ENCODE measurements at regions not wholly inside any gene's neighbourhood (a gene's known extent, or its start where the extent isn't known, plus 50 kb on each side); places are given as distances from the start of the nearest gene placed in this dataset.
"Not testable (repeated sequence)": the region's sequence is repeated elsewhere in the genome, so short reads cannot be mapped to it uniquely, and the experiment has no call there.

DNA sequence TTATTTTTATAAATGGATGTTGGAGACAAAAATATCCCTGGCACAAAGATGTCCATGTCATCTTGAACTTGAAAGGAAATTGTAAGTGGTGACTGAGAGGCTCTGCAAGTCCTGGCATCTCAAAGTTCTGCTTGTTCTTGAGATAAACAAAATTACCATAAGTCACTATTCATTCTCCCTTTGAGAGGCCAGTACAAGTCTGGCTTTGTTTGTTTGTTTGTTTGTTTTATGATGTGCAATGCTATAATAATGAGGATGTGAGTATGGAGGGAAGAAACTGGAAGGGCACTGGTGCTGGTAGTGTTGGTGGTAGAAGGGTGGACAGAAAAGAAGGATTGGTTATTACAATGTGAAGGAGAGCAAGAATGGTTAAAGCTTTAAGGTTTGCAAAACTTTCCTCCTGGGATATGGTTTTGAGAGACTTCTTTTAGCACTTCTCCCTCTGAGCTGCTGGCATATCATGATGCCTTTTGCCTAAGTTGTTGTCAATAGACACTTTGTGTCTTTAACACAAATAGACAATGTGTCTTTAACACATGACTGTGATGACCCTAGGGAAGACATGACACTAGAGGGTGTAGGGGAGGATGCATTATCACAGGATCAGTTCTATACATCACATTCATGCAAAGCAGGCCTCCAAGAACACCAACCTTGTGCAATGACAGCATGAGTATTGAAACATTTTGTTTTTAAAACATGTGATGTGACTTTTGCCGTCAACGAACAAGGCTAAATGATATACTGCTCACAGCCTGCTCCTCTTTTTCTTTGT lies 880.5 kb upstream of the GOT2 start:
- no peak overlapping the region for H3K4me3 ChIP-seq (ENCODE audit: low read depth, low read length)
- TF ChIP-seq, protein P1, sequence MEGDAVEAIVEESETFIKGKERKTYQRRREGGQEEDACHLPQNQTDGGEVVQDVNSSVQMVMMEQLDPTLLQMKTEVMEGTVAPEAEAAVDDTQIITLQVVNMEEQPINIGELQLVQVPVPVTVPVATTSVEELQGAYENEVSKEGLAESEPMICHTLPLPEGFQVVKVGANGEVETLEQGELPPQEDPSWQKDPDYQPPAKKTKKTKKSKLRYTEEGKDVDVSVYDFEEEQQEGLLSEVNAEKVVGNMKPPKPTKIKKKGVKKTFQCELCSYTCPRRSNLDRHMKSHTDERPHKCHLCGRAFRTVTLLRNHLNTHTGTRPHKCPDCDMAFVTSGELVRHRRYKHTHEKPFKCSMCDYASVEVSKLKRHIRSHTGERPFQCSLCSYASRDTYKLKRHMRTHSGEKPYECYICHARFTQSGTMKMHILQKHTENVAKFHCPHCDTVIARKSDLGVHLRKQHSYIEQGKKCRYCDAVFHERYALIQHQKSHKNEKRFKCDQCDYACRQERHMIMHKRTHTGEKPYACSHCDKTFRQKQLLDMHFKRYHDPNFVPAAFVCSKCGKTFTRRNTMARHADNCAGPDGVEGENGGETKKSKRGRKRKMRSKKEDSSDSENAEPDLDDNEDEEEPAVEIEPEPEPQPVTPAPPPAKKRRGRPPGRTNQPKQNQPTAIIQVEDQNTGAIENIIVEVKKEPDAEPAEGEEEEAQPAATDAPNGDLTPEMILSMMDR (IDR thresholded peaks at IDR 0.05; ENCODE audit: borderline replicate concordance, insufficient read depth, low read depth, low read length), result no peak

DNA sequence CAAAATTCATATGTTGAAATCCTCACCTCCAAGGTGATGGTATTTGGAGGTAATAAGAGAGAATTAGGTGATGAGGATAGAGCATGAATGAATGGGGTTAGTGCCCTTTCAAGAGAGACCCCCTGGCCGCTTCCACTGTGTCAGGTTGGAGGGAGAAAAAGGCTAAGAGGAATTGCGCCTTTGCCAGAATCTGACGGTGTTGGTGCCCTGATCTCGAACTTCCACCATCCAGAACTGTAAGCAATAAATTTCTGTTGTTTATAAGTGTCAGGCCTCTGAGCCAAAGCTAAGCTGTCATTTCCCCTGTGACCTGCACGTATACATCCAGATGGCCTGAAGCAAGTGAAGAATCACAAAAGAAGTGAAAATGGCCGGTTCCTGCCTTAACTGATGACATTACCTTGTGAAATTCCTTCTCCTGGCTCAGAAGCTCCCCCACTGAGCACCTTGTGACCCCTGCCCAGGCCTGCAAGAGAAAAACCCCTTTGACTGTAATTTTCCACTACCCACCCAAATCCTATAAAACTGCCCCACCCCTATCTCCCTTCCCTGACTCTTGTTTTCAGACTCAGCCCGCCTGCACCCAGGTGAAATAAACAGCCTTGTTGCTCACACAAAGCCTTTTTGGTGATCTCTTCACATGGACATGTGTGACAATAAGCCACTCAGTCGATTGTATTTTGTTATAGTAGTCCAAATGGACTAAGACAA lies 878.9 kb upstream of the GOT2 start:
- not testable (repeated sequence) for H3K4me3 ChIP-seq (ENCODE audit: low read depth, low read length)

DNA sequence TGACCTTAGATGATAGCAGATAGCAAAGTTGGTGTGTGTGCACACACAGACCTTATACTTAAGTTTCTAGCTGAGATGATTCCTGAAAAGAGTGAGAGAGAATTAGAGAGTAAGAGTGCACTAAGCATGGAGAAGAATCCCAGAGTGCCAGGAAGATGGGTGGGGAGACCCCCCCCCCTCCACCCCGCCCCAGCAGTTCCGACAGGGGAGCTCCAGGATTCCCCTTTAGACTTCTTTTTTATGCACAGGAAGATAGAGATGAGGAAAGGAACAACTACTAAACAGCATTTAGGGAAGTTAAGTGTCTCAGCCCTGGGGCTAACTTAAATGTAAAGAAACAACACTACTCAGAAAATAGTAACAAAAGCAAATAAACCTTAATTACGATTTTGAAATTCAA lies 878.0 kb upstream of the GOT2 start:
- H3K4me3 ChIP-seq (ENCODE audit: low read depth, low read length), result no peak overlapping the region
- TF ChIP-seq, protein P1 (IDR thresholded peaks at IDR 0.05; ENCODE audit: borderline replicate concordance, insufficient read depth, low read depth, low read length), result no peak

DNA sequence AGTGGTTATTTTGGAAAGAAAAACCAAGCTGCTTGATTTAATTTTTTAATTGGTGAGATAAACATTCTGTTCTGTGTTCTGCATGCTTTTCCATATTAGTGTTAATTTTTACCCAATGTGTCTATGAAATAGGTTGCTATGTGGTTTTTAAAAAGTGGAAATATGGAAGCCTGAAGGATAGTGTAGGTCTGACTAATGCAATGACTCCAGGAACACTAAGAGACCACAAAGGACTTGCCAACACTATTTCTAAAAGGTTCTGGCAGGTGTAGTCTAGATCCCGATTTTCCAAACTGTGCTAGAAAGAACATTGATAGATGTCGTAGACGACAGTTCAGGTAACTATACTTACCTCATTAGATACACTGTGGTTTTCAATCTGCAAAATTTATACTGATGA lies 877.4 kb upstream of the GOT2 start:
- TF ChIP-seq, protein P1 (IDR thresholded peaks at IDR 0.05; ENCODE audit: borderline replicate concordance, insufficient read depth, low read depth, low read length), result no peak
- H3K4me3 ChIP-seq (ENCODE audit: low read depth, low read length), result no peak overlapping the region

DNA sequence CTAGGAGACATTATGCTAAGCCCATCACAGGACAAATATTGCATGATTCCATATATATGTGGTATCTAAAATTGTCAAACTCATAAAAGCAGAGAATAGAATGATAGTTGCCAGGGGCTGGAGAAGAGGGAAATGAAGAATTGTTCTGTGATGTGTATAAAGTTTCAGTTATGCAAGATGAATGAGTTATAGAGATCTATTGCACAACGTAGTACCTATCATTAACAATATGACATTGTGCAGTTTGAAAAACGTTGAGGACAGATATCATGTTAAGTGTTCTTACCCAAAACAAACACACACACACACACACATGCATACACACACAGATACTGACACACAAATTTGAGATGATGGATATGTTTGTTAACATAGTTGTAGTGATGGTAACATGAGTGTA lies 871.6 kb upstream of the GOT2 start:
- H3K4me3 ChIP-seq (ENCODE audit: low read depth, low read length), result no peak overlapping the region
- TF ChIP-seq, protein P1 (IDR thresholded peaks at IDR 0.05; ENCODE audit: borderline replicate concordance, insufficient read depth, low read depth, low read length), result no peak

DNA sequence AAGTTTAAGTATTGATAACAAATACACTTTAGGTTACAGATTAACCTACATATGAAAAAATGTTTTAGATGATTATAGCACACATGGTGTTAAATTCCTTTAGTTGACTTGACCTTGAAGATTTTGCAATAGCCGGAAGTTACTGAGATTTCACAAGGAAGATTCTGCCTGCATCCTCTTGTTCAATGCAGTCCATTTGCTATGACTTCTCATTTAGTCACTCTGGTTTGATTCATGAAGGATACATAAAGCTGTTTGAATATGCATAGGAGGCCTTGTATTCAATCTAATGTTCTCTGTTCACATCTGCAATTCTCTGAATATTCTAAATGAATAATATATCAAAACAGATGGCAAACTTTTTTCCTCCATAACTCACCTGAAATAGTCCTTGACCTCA lies 870.2 kb upstream of the GOT2 start:
- TF ChIP-seq, protein P1 (IDR thresholded peaks at IDR 0.05; ENCODE audit: borderline replicate concordance, insufficient read depth, low read depth, low read length), result no peak
- no peak overlapping the region for H3K4me3 ChIP-seq (ENCODE audit: low read depth, low read length)

DNA sequence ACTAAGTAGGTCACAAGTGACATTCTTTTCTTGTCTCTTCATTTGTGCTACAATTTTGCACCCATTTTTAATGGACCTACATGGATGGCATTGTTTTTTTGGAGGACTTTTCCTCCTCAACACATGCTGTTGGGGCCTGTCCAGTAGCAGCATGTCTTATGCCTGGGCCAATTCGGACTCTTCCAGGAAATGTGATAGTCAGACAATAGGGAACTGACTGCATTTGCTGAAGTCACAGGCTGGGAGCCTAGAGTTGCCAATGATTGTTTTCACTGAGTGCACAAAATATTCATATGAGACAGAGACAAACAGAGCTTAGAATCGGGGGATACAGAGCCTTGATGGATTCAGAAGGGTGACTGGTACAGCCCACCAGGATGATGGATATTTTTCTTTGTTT lies 867.3 kb upstream of the GOT2 start:
- TF ChIP-seq, protein P1 (IDR thresholded peaks at IDR 0.05; ENCODE audit: borderline replicate concordance, insufficient read depth, low read depth, low read length), result no peak

More for the DNA sequence above, 867.3 kb upstream of the GOT2 start:
- no peak overlapping the region for H3K4me3 ChIP-seq (ENCODE audit: low read depth, low read length)
